Frontal cortex (tissue), 3 donors: ENCODE measurements at regions not wholly inside any gene's neighbourhood (a gene's known extent, or its start where the extent isn't known, plus 50 kb on each side); places are given as distances from the start of the nearest gene placed in this dataset.

Experiments
- DNase-seq, 2 donors: peaks; one replicate each; pipeline ENCODE4 v3.0.0; 2012; ENCODE audit warnings: low spot score in 2 of 2
- FAIRE-seq: peaks from 2 replicates; lab custom pipeline; 2012; peaks lifted over from hg19 to GRCh38; lab: Jason Lieb, UNC
- donor health status: control.
- donor health status: control.
- donor health status: control.

DNA sequence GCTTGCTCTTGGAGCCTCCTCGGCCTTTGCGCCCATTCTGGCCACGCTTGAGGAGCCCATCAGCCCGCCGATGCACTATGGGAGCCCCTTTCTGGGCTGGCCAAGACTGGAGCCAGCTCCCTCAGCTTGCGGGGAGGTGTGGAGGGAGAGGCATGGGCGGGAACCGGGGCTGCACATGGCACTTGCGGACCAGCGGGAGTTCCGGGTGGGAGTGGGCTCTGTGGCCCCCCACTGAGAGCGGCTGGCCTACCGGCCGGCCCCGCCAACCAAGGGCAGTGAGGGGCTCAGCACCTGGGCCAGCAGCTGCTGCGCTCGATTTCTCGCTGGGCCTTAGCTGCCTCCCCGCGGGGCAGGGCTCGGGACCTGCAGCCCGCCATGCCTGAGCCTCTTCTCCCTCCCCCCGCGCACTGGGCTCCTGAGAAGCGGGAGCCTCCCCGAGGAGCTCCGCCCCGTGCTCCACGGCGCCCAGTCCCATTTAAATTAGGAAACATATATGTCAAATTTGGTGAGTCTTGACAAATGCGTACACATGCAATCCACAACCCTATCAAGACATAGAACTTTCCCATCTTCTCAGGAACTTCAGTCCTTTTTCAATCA is 97.6 kb upstream of the CNTN3 start:
- no peak for FAIRE-seq
- DNase-seq: no peak

DNA sequence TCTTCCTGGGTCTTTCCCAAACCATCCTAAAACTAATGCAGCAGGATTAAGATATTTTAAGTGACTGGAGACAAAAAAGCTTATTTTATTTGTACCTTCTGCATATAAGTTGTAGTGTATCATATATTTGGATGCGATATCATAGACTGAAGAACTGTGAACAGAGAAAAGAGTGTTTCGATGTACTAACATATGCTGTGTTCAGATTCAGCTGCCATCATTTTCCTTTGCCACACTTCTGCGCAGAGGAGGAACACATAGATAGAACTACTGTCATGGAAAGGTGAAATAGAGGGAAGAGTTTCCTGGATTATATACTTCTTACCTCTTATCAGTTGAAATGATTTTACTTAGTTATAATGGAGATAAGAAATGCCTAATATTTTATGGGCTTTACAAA is 95.5 kb upstream of the CNTN3 start:
- no peak for DNase-seq
- FAIRE-seq: no peak

DNA sequence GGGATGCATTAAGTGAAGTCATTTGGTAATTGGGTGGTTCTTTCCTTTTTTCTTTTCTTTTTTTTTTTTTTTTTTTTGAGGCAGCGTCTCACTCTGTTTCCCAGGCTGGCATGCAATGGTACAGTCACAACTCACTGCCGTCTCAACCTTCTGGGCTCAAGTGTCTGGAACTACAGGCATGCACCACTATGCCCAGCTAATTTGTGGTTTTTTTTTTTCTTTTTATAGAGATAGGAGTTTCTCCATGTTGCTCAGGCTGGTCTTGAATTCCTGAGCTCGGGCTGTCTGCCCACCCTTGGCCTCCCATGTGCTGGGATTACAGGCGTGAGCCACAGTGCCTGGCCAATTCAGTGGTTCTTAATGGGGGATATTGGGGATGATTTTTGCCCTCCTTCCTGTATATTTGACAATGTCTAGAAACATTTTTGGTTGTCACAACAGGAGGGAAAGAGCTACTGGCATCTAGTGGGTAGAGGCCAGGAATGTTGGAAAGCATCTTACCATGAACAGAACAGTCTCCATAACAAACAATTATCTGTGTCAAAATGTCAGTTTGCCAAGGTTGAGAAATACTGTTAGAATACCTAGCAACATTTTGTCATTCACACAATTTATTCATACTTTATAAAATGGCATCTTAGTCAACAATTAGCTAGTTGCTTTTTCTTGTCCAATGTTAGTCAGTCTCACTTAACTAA is 79.4 kb upstream of the CNTN3 start:
- FAIRE-seq: no peak
- no peak for DNase-seq

DNA sequence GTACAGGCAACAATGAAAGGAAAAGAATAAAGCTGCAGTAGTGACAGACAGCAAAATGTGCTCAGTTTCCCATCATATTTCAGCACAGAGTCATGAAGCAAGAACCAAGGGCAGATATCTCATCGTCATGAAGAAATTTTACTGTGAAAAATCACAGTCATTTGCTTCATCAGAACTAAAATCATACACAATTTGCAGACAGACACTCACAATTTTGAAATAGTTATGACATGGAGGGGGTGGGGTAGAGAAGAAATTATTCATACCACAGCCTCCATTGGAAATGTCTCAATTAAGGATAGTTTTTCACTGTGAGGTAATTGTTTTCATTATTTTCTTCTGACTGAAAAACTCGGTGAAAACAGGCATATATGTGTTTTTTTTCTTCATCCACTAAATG is 78.8 kb upstream of the CNTN3 start:
- FAIRE-seq (no peak), DNase-seq (no peak)

DNA sequence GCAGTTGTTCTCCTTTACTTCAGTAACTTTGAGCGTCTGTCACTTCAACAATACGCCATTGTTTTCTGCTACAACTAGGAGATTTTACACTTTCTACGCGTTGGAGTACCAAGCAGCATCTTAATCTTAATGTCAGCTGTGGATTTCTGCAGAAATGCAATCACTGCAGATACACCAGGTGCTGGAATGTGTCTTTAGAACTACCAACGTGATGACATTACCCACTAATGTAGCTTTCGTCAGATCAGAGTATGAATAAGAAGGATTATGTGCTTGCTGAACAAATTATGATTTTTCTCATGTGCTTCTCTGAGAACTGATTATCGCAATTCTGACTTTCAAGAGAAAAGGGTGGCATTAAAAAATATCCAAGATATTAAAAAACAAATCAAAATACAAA is 77.5 kb upstream of the CNTN3 start:
- FAIRE-seq: no peak
- no peak for DNase-seq

DNA sequence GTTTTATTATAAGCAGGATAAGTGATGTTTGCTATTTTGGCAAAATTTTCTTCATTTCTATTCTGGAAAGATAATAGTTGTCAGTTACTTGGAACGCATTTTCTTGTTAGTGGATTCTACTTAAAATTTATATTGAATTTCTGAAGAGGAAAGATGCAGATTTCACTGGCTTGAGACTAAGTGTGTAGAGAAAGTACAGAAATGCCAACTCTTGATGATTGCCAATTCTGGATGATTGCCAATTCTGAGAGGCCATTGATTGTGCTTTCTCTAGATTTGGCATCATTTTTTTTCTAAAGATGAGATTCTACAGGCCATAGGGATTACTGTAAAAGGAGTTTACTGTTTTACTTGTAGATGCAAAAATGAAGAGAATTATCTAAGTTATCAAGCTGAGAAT is 58.9 kb upstream of the CNTN3 start:
- no peak for FAIRE-seq
- DNase-seq: no peak

DNA sequence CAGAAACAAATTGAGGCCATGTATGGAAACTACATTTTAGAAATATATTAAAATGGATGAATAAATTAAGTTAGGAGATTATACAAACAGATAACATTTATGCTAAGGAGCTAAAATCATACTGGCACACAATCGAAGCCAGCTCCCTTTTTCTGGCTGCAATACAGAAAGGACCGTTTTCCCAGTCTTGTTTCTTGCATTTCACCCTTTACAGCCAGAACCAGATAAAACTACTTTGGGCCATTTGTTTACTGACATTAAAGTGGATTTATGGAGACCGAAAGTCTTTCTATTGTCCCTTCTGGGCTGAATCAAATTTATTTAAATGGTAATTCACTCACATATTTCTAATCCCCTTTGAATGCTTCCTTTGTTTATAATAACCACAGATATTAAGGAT is 50.1 kb upstream of the CNTN3 start:
- FAIRE-seq (no peak), DNase-seq (no peak)
